ENCODE measurements at regions not wholly inside any gene's neighbourhood (a gene's known extent, or its start where the extent isn't known, plus 50 kb on each side); places are given as distances from the start of the nearest gene placed in this dataset.
"Not testable (repeated sequence)": the region's sequence is repeated elsewhere in the genome, so short reads cannot be mapped to it uniquely, and the experiment has no call there.

GRCh38 chr2:226300196-226300886 lies 499.3 kb downstream of the IRS1 start:
- H3K36me3 ChIP-seq: no peaks in the 10 kb centered on the region
- no peaks in the 10 kb centered on the region for H3K9me3 ChIP-seq
- WGBS: 86% methylated on average over 5 of the region's 5 CpGs
- DNase-seq (ENCODE audit: low spot score): no peak
- H3K4me1 ChIP-seq (replicated peaks): no peaks in the 10 kb centered on the region
- TF ChIP-seq POLR2AphosphoS5 (IDR thresholded peaks at IDR 0.05): no peak
- TF ChIP-seq POLR2A (IDR thresholded peaks at IDR 0.05): no peak
- TF ChIP-seq CTCF (IDR thresholded peaks at IDR 0.05): no peak
- H3K27ac ChIP-seq: no peak overlapping the region
- intact Hi-C loops (cut with DNase I): no loop called here
- H3K4me3 ChIP-seq: no peak overlapping the region
- H3K27me3 ChIP-seq (replicated peaks; ENCODE audit: insufficient read depth): no peaks in the 10 kb centered on the region

GRCh38 chr2:226299771-226300170 lies 499.8 kb downstream of the IRS1 start:
- no peaks in the 10 kb centered on the region for H3K9me3 ChIP-seq
- TF ChIP-seq POLR2AphosphoS5 (IDR thresholded peaks at IDR 0.05) (no peak), CTCF (IDR thresholded peaks at IDR 0.05) (no peak), POLR2A (IDR thresholded peaks at IDR 0.05) (no peak)
- no peaks in the 10 kb centered on the region for H3K27me3 ChIP-seq (replicated peaks; ENCODE audit: insufficient read depth)
- no peaks in the 10 kb centered on the region for H3K36me3 ChIP-seq
- DNase-seq (ENCODE audit: low spot score): no peak
- no peaks in the 10 kb centered on the region for H3K4me1 ChIP-seq (replicated peaks)
- H3K4me3 ChIP-seq: no peak overlapping the region
- WGBS: 79% methylated on average over 3 of the region's 3 CpGs
- no peak overlapping the region for H3K27ac ChIP-seq
- intact Hi-C loops (cut with DNase I): no loop called here

- H3K36me3 ChIP-seq: no peaks in the 10 kb centered on the region
- TF ChIP-seq CTCF (IDR thresholded peaks at IDR 0.05) (no peak), POLR2A (IDR thresholded peaks at IDR 0.05) (no peak), POLR2AphosphoS5 (IDR thresholded peaks at IDR 0.05) (no peak)
- H3K4me1 ChIP-seq (replicated peaks): no peaks in the 10 kb centered on the region
- H3K9me3 ChIP-seq: no peaks in the 10 kb centered on the region
- H3K27me3 ChIP-seq (replicated peaks; ENCODE audit: insufficient read depth): no peaks in the 10 kb centered on the region
- H3K27ac ChIP-seq: no peak overlapping the region
- no peak overlapping the region for H3K4me3 ChIP-seq
- intact Hi-C loops (cut with DNase I): no loop called here
- WGBS: 83% methylated on average over 3 of the region's 3 CpGs
- DNase-seq (ENCODE audit: low spot score): no peak
Measured at GRCh38 chr2:226295681-226296080, 503.9 kb downstream of the IRS1 start.

GRCh38 chr2:226295123-226295522 lies 504.5 kb downstream of the IRS1 start:
- H3K27me3 ChIP-seq (replicated peaks; ENCODE audit: insufficient read depth): no peaks in the 10 kb centered on the region
- WGBS: 38% methylated on average over 1 of the region's 1 CpG
- H3K4me1 ChIP-seq (replicated peaks): no peaks in the 10 kb centered on the region
- H3K4me3 ChIP-seq: no peak overlapping the region
- TF ChIP-seq CTCF (IDR thresholded peaks at IDR 0.05) (no peak), POLR2A (IDR thresholded peaks at IDR 0.05) (no peak), POLR2AphosphoS5 (IDR thresholded peaks at IDR 0.05) (no peak)
- no peaks in the 10 kb centered on the region for H3K36me3 ChIP-seq
- no peaks in the 10 kb centered on the region for H3K9me3 ChIP-seq
- intact Hi-C loops (cut with DNase I): no loop called here
- DNase-seq (ENCODE audit: low spot score): no peak
- H3K27ac ChIP-seq: no peak overlapping the region

GRCh38 chr2:226291281-226291680 lies 508.3 kb downstream of the IRS1 start:
- intact Hi-C loops (cut with DNase I); H3K27me3 ChIP-seq (replicated peaks; ENCODE audit: insufficient read depth); H3K27ac ChIP-seq; H3K4me1 ChIP-seq (replicated peaks); DNase-seq (ENCODE audit: low spot score); H3K36me3 ChIP-seq; H3K4me3 ChIP-seq; H3K9me3 ChIP-seq: not testable (repeated sequence)
- 87% methylated on average over 1 of the region's 1 CpG for WGBS
